K562 (cell line): ENCODE measurements at regions not wholly inside any gene's neighbourhood (a gene's known extent, or its start where the extent isn't known, plus 50 kb on each side); places are given as distances from the start of the nearest gene placed in this dataset.

Source experiments
- ATAC-seq: fragments of 200-7000 bp; cut with Tn5 transposase; 3 replicates; pipeline ENCODE4 v1.9.1; 2020; ENCODE audit warnings: moderate library complexity
- BruUV-seq: library from RNA; stranded (reverse); fragments of 400-500 nt; replicated peaks from 2 replicates; lab custom pipeline; 2021; lab: Mats Ljungman, UMichigan
- CTCF ChIA-PET: fragments of 300-600 bp; formaldehyde crosslinking; extraction: SDS; loops from one replicate; lab custom pipeline; 2021; ENCODE audit warnings: low intra/inter-chr PET ratio; lab: Yijun Ruan, JAX
- POLR2A ChIA-PET: fragments of 300-600, 350-650 bp; sonication (Branson Sonifier 250); formaldehyde crosslinking; extraction: SDS; loops from one replicate; lab custom pipeline; 2021; ENCODE audit warnings: antibody characterized with exemption, inconsistent platforms; lab: Yijun Ruan, JAX
- DNase-seq, 4 experiments: peaks; one replicate each; pipeline versions ENCODE4 v3.0.0 to v3.0.0-alpha.2; 2011 to 2018; ENCODE audit warnings: low spot score in 3 of 4, mixed read lengths in 3 of 4; ENCODE audit errors: extremely low read depth in 1 of 4
- FAIRE-seq: peaks from 2 replicates; lab custom pipeline; 2011; peaks lifted over from hg19 to GRCh38; lab: Jason Lieb, UNC
- H2AFZ ChIP-seq: 2 replicates; pipeline ENCODE4 v1.6.0; 2011; ENCODE audit warnings: low read depth, low read length, control low read depth, inconsistent platforms
- H3K27ac ChIP-seq: fragments of 200-600 bp; 3 replicates; pipeline ENCODE4 v1.8.0; 2011; ENCODE audit warnings: low read depth, mild to moderate bottlenecking, control low read depth, inconsistent platforms, low read length, moderate library complexity, mixed read lengths; ENCODE audit errors: extremely low read depth
- H3K27me3 ChIP-seq, 2 experiments: fragments of 300-600 bp in 1 of 2; 2 replicates in 1 of 2; 3 replicates in 1 of 2; pipeline versions ENCODE4 v1.6.0 to v1.8.0; 2011; ENCODE audit warnings: inconsistent platforms in 2 of 2, low read length in 2 of 2, mild to moderate bottlenecking in 1 of 2, mixed read lengths in 1 of 2, moderate library complexity in 1 of 2; ENCODE audit not compliant: control insufficient read depth in 2 of 2, insufficient read depth in 2 of 2
- H3K36me3 ChIP-seq: fragments of 300-600 bp; 3 replicates; pipeline ENCODE4 v1.8.0; 2011; ENCODE audit warnings: mild to moderate bottlenecking, low read length, inconsistent platforms; ENCODE audit not compliant: control insufficient read depth, insufficient read depth
- H3K4me1 ChIP-seq, 2 experiments: fragments of 200-600 bp in 1 of 2; replicated peaks in 1 of 2; 2 replicates in 1 of 2; 3 replicates in 1 of 2; pipeline versions ENCODE4 v1.5.1 to v1.8.0; 2011; ENCODE audit warnings: inconsistent platforms in 2 of 2, low read length in 2 of 2, mild to moderate bottlenecking in 1 of 2, mixed read lengths in 1 of 2, moderate library complexity in 1 of 2; ENCODE audit not compliant: control insufficient read depth in 2 of 2, insufficient read depth in 2 of 2
- H3K4me2 ChIP-seq: 2 replicates; pipeline ENCODE4 v1.6.1; 2011; ENCODE audit warnings: low read length, control low read depth, inconsistent platforms, mixed read lengths; ENCODE audit not compliant: insufficient read depth
- H3K4me3 ChIP-seq: fragments of 200-600 bp; sonication (generic), shearing (Covaris generic); 2 replicates; pipeline ENCODE4 v1.5.1; 2016; ENCODE audit warnings: control low read depth, inconsistent platforms
- H3K79me2 ChIP-seq: fragments of 200-600 bp; 3 replicates; pipeline ENCODE4 v1.8.0; 2011; ENCODE audit warnings: low read length, inconsistent platforms; ENCODE audit not compliant: control insufficient read depth, insufficient read depth
- H3K9ac ChIP-seq, 2 experiments: 2 replicates each; pipeline versions ENCODE4 v1.6.0 to v1.6.1; 2011; ENCODE audit warnings: low read depth in 2 of 2, low read length in 2 of 2, control low read depth in 1 of 2, inconsistent platforms in 1 of 2, mild to moderate bottlenecking in 1 of 2, mixed read lengths in 1 of 2; ENCODE audit not compliant: insufficient read depth in 1 of 2
- H3K9me1 ChIP-seq: one replicate; pipeline ENCODE4 v1.6.0; 2011; ENCODE audit warnings: inconsistent platforms, mild to moderate bottlenecking, low read length, moderate library complexity; ENCODE audit not compliant: control insufficient read depth, insufficient read depth
- H3K9me3 ChIP-seq: replicated peaks from 2 replicates; pipeline ENCODE4 v1.5.1; 2011; ENCODE audit warnings: low read depth, low read length, inconsistent platforms; ENCODE audit not compliant: control insufficient read depth, insufficient read depth
- H4K20me1 ChIP-seq: replicated peaks from 2 replicates; pipeline ENCODE4 v1.6.1; 2011; ENCODE audit warnings: low read length, inconsistent platforms, mixed read lengths; ENCODE audit not compliant: control insufficient read depth, insufficient read depth
- BMI1 ChIP-seq: fragments of 150-350 bp; IDR thresholded peaks from 2 replicates; pipeline ENCODE4 v1.6.1; 2014; ENCODE audit warnings: low read length
- CHCHD3 ChIP-seq: fragments of 250-450 bp; sonication (Bioruptor Pico); IDR thresholded peaks from 2 replicates; pipeline ENCODE4 v2.1.2; 2022; ENCODE audit warnings: mild to moderate bottlenecking
- COPS2 ChIP-seq: fragments of 450-650 bp; conservative IDR thresholded peaks from 2 replicates; pipeline ENCODE4 v1.6.1; 2016; ENCODE audit warnings: mild to moderate bottlenecking, moderate library complexity
- CREB1 ChIP-seq, 2 experiments: sonication (generic) in 1 of 2; formaldehyde crosslinking in 1 of 2; IDR thresholded peaks; 2 replicates each; pipeline versions ENCODE4 v1.6.1 to v1.8.0; 2012 to 2022; ENCODE audit warnings: inconsistent platforms in 1 of 2, mild to moderate bottlenecking in 1 of 2, missing genetic modification reagents in 1 of 2, moderate library complexity in 1 of 2
- RFX1 ChIP-seq: fragments of 450-650 bp; IDR thresholded peaks from 2 replicates; pipeline ENCODE4 v1.6.1; 2016; ENCODE audit warnings: mild to moderate bottlenecking, moderate library complexity
- SP2 ChIP-seq: IDR thresholded peaks from 2 replicates; pipeline ENCODE4 v1.6.1; 2011; ENCODE audit warnings: mild to moderate bottlenecking, low read depth, low read length, moderate library complexity; ENCODE audit not compliant: poor library complexity, severe bottlenecking; ENCODE audit errors: extremely low read depth
- ZBTB43 ChIP-seq: sonication (generic); formaldehyde crosslinking; IDR thresholded peaks from 2 replicates; pipeline ENCODE4 v1.8.0; 2023; ENCODE audit warnings: mild to moderate bottlenecking, missing genetic modification reagents
- ZC3H11A ChIP-seq: IDR thresholded peaks from 2 replicates; pipeline ENCODE4 v1.6.1; 2012; ENCODE audit warnings: low read depth, low read length, improper control_type of control experiment
- ZNF347 ChIP-seq: fragments of 450-650 bp; formaldehyde crosslinking; IDR thresholded peaks from 2 replicates; pipeline ENCODE4 v1.4.0; 2020; ENCODE audit warnings: low read depth, mild to moderate bottlenecking, moderate library complexity
- ZNF609 ChIP-seq: sonication (generic); formaldehyde crosslinking; IDR thresholded peaks from 2 replicates; pipeline ENCODE4 v1.8.1; 2023; ENCODE audit warnings: missing genetic modification reagents, mild to moderate bottlenecking, borderline replicate concordance
- WGBS: fragments of 100-300 bp; shearing (Covaris generic); methylation state at CpG from one replicate; pipeline ENCODE4 v1.1.6; 2016; ENCODE audit warnings: low coverage, mixed read lengths; ENCODE audit not compliant: insufficient coverage; ENCODE audit errors: missing lambda C conversion rate; 5-methylcytosine and 5-hydroxymethylcytosine counted together
- in situ Hi-C: fragments of 300-500 bp; cut with MboI; formaldehyde crosslinking; loops from 4 replicates; pipeline ENCODE4 v1.15.0; 2018; ENCODE audit warnings: inconsistent platforms, mixed read lengths
- intact Hi-C: fragments of 100-400 bp; cut with micrococcal nuclease; formaldehyde crosslinking; loops from 2 replicates; pipeline ENCODE4 v1.14.2; 2022

- BruUV-seq: no TSS peak
- Histone ChIP-seq H3K27ac (no peak overlapping the region), H3K79me2 (no peaks in the 10 kb centered on the region), H3K9ac (no peak overlapping the region), H4K20me1 (no peaks in the 10 kb centered on the region), H3K4me1 (no peaks in the 10 kb centered on the region), H3K4me3 (no peak overlapping the region), H3K9me1 (no peaks in the 10 kb centered on the region), H2AFZ (no peak overlapping the region), H3K27me3 (no peaks in the 10 kb centered on the region), H3K4me2 (no peak overlapping the region), H3K36me3 (no peaks in the 10 kb centered on the region), H3K9me3 (no peaks in the 10 kb centered on the region)
- ChIA-PET CTCF (no interaction called here), POLR2A (no interaction called here)
- TF ChIP-seq SP2 (no peak), ZC3H11A (no peak), CHCHD3 (CRISPR knock-in tag) (no peak), BMI1 (no peak)
- FAIRE-seq (no peak), ATAC-seq (no peak), DNase-seq (no peak)
- WGBS: 0% methylated on average over 3 of the region's 3 CpGs
- in situ Hi-C loops: no loop called here
- intact Hi-C loops: no loop called here
Measured at GRCh38 chr4:101707596-101707995, 82.9 kb upstream of the BANK1 start.

DNA sequence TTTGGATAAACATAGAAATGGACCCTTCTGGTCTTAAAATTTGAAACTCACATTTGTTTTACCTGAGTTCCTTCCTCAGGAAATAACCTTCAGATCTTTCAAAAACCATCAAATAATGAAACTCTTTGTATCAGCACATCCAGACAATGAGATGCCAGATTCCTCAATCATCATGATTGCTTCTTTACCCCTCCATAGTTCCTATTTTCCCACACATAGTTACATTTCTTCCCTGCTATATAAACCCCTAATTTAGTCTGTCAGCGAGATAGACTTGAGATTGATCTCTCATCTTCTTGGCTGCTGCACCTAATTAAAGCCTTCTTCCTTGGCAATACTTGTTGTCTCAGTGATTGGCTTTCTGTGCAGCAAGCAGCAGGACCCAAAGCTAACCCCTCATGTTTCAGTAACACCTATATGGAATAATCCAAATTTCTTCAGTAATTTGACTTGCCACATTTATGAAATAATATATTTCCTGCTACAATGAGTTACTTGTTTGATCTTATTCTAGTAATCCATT is 83.9 kb upstream of the BANK1 start:
- ATAC-seq (no peak), DNase-seq (no peak), FAIRE-seq (no peak)
- ChIA-PET CTCF (interaction anchor here (0.7 kb wide), 1 partner anchor 488 kb away, joined by 3 read pairs; no protein-coding TSS in a partner anchor), POLR2A (no interaction called here)
- intact Hi-C loops: no loop called here
- BruUV-seq: no TSS peak
- Histone ChIP-seq H3K9ac (no peak overlapping the region), H2AFZ (no peak overlapping the region), H3K27ac (no peak overlapping the region), H4K20me1 (no peaks in the 10 kb centered on the region), H3K4me1 (no peaks in the 10 kb centered on the region), H3K79me2 (no peaks in the 10 kb centered on the region), H3K4me2 (no peak overlapping the region), H3K4me3 (no peak overlapping the region), H3K9me3 (no peaks in the 10 kb centered on the region), H3K36me3 (no peaks in the 10 kb centered on the region), H3K27me3 (no peaks in the 10 kb centered on the region), H3K9me1 (no peaks in the 10 kb centered on the region)
- in situ Hi-C loops: no loop called here
- 8% methylated on average over 1 of the region's 1 CpG for WGBS
- TF ChIP-seq ZNF609 (CRISPR knock-in tag) (no peak), COPS2 (no peak), RFX1 (no peak), ZBTB43 (CRISPR knock-in tag) (no peak), ZNF347 (CRISPR knock-in tag) (no peak), CREB1 (IDR thresholded peaks at IDR 0.05) (no peak), CREB1 (CRISPR knock-in tag; IDR thresholded peaks at IDR 0.05) (no peak)
